Fibroblast of lung (primary cell): ENCODE measurements at regions not wholly inside any gene's neighbourhood (a gene's known extent, or its start where the extent isn't known, plus 50 kb on each side); places are given as distances from the start of the nearest gene placed in this dataset.
"Not testable (repeated sequence)": the region's sequence is repeated elsewhere in the genome, so short reads cannot be mapped to it uniquely, and the experiment has no call there.

Source experiments
- DNase-seq, 2 donors: peaks; one replicate each; pipeline versions ENCODE4 v3.0.0 to v3.0.0-alpha.2; 2010; ENCODE audit warnings: low read depth in 2 of 2
- H2AFZ ChIP-seq: 2 replicates; pipeline ENCODE4 v1.5.1; 2012; ENCODE audit warnings: low read length, control low read depth, inconsistent platforms
- H3K27ac ChIP-seq: 2 replicates; pipeline ENCODE4 v1.5.1; 2011; ENCODE audit warnings: low read length, control low read depth; ENCODE audit not compliant: insufficient read depth
- H3K27me3 ChIP-seq: 2 replicates; pipeline ENCODE4 v1.5.1; 2011; ENCODE audit warnings: mild to moderate bottlenecking, low read length; ENCODE audit not compliant: control insufficient read depth, insufficient read depth
- H3K36me3 ChIP-seq: 2 replicates; pipeline ENCODE4 v1.5.1; 2011; ENCODE audit warnings: low read length; ENCODE audit not compliant: control insufficient read depth, insufficient read depth
- H3K4me1 ChIP-seq: 2 replicates; pipeline ENCODE4 v1.5.1; 2011; ENCODE audit warnings: low read length; ENCODE audit not compliant: control insufficient read depth, insufficient read depth; ENCODE audit errors: extremely low read depth
- H3K4me2 ChIP-seq: 2 replicates; pipeline ENCODE4 v1.5.1; 2011; ENCODE audit warnings: low read length, control low read depth; ENCODE audit not compliant: insufficient read depth; ENCODE audit errors: extremely low read depth
- H3K4me3 ChIP-seq, 4 experiments: fragments of 200-600 bp in 1 of 4; sonication (generic) in 1 of 4; replicated peaks in 1 of 4; 2 replicates each; pipeline ENCODE4 v1.5.1; 2011 to 2016; ENCODE audit warnings: low read length in 4 of 4, low read depth in 3 of 4, mild to moderate bottlenecking in 3 of 4, control low read depth in 2 of 4, inconsistent platforms in 1 of 4, mixed read lengths in 1 of 4; ENCODE audit not compliant: insufficient read depth in 1 of 4; ENCODE audit errors: control extremely low read depth in 1 of 4
- H3K79me2 ChIP-seq: 2 replicates; pipeline ENCODE4 v1.5.1; 2012; ENCODE audit warnings: mild to moderate bottlenecking, low read length, inconsistent platforms; ENCODE audit not compliant: control insufficient read depth, insufficient read depth
- H3K9ac ChIP-seq: 2 replicates; pipeline ENCODE4 v1.5.1; 2011; ENCODE audit warnings: mild to moderate bottlenecking, low read length, control low read depth; ENCODE audit not compliant: insufficient read depth
- H3K9me3 ChIP-seq: 2 replicates; pipeline ENCODE4 v1.5.1; 2012; ENCODE audit warnings: low read depth, low read length; ENCODE audit not compliant: control insufficient read depth, insufficient read depth
- H4K20me1 ChIP-seq: 2 replicates; pipeline ENCODE4 v1.5.1; 2011; ENCODE audit warnings: low read length; ENCODE audit not compliant: control insufficient read depth, insufficient read depth; ENCODE audit errors: extremely low read depth
- CTCF ChIP-seq, 2 donors: IDR thresholded peaks in 1 of 2; conservative IDR thresholded peaks in 1 of 2; 1 replicate in 1 of 2; 2 replicates in 1 of 2; pipeline ENCODE4 v1.5.1; 2011 to 2012; ENCODE audit warnings: low read length in 2 of 2, control low read depth in 1 of 2, inconsistent platforms in 1 of 2, low read depth in 1 of 2, mild to moderate bottlenecking in 1 of 2
- EZH2 ChIP-seq: IDR thresholded peaks from 2 replicates; pipeline ENCODE4 v1.5.1; 2012; ENCODE audit warnings: low read length, control low read depth, mild to moderate bottlenecking; ENCODE audit errors: missing control alignments

- not testable (repeated sequence) for H3K27ac ChIP-seq, H3K36me3 ChIP-seq, H3K9me3 ChIP-seq, H4K20me1 ChIP-seq, H3K4me2 ChIP-seq, H3K79me2 ChIP-seq, H3K4me1 ChIP-seq, H3K27me3 ChIP-seq, H3K4me3 ChIP-seq, H2AFZ ChIP-seq, H3K9ac ChIP-seq
- DNase-seq = peak in 1 of 2 donors; percentile 31
These were observed 107.8 kb downstream of the TMEM167A start for GRCh38 chr5:82969221-82969976.

- H3K27me3 ChIP-seq = no peaks in the 10 kb centered on the region
- no peaks in the 10 kb centered on the region for H4K20me1 ChIP-seq
- no peak for DNase-seq
- H3K79me2 ChIP-seq = no peaks in the 10 kb centered on the region
- TF ChIP-seq CTCF (conservative IDR thresholded peaks at IDR 0.05 in 1 of 2, IDR thresholded peaks at IDR 0.05 in 1 of 2; ENCODE audit: low read depth in 1 of 2, low read length in 2 of 2) (no peak), EZH2 (no peak)
- no peak overlapping the region for H3K4me2 ChIP-seq
- H3K4me3 ChIP-seq = no peak overlapping the region
- H3K9ac ChIP-seq = no peak overlapping the region
- H3K9me3 ChIP-seq = no peaks in the 10 kb centered on the region
- no peak overlapping the region for H3K27ac ChIP-seq
- no peak overlapping the region for H2AFZ ChIP-seq
- no peaks in the 10 kb centered on the region for H3K36me3 ChIP-seq
- no peaks in the 10 kb centered on the region for H3K4me1 ChIP-seq
These were observed 110.1 kb downstream of the TMEM167A start for GRCh38 chr5:82967072-82967471.

GRCh38 chr5:82959466-82959865, 117.7 kb downstream of the TMEM167A start:
- H4K20me1 ChIP-seq = no peaks in the 10 kb centered on the region

More at GRCh38 chr5:82959466-82959865, 117.7 kb downstream of the TMEM167A start:
- Histone ChIP-seq H3K27ac (no peak overlapping the region), H3K27me3 (no peaks in the 10 kb centered on the region), H2AFZ (no peak overlapping the region), H3K79me2 (no peaks in the 10 kb centered on the region), H3K9ac (no peak overlapping the region), H3K4me3 (no peak overlapping the region), H3K4me1 (no peaks in the 10 kb centered on the region), H3K36me3 (no peaks in the 10 kb centered on the region), H3K4me2 (no peak overlapping the region), H3K9me3 (no peaks in the 10 kb centered on the region)
- no peak for DNase-seq
- no peak for TF ChIP-seq CTCF (conservative IDR thresholded peaks at IDR 0.05 in 1 of 2, IDR thresholded peaks at IDR 0.05 in 1 of 2; ENCODE audit: low read depth in 1 of 2, low read length in 2 of 2)
- TF ChIP-seq EZH2 = no peak
